ENCODE measurements at regions not wholly inside any gene's neighbourhood (a gene's known extent, or its start where the extent isn't known, plus 50 kb on each side); places are given as distances from the start of the nearest gene placed in this dataset.

DNA sequence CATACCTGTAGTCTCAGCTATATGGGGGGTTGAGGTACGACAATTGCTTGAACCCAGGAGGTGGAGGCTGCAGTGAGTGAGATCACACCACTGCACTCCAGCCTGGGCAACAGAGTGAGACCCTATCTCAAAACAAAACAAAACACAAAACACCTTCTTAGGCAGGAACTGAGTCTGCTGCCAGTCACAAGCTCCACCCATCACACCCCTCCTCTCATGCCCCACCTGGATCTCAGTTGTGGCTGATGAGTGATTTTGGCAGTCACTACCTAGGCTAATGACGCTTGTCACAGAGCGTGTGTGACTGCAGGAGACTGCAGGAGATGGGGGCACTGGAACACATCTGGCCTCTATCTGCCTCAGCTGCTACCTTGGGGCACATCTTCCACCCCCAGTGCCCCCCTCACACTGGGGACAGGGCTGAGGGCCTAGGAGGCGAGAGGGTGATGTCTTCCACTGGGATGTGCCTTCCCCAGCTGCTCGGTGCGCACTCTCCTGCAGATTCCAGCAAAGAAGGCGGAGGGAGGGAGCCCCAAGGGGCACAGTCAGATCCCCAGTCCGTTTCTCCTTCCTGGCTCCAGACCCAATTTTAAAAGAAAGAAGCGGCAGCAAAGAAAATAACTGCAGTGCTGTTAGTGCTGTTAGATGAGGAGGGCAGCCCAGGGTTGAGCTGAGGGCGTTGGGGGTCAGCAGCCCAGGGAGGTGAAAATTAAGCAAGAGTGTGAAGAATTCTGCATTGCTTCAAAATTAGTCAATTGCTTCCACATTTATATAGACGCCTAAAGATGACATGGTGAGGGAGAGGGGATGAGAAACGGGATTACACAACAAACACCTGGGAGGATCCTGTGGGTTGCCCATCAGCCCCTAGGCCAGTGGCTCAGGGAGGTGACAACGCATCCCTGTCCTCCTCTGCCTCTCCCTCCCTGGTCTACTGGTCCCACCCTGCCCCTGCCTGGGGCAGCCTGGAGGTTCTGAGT, 143.6 kb upstream of the HAAO start:
- Histone ChIP-seq H3K27me3 (no peaks in the 10 kb centered on the region), H3K9me3 (no peaks in the 10 kb centered on the region), H3K4me3 (no peak overlapping the region), H3K27ac (no peak overlapping the region), H3K4me1 (peaks cover 0 to 45% of the 10 kb centered on the region in 2 donors), H3K36me3 (no peaks in the 10 kb centered on the region)
- no peak for DNase-seq (ENCODE audit: low spot score)
- TF ChIP-seq, protein P1, sequence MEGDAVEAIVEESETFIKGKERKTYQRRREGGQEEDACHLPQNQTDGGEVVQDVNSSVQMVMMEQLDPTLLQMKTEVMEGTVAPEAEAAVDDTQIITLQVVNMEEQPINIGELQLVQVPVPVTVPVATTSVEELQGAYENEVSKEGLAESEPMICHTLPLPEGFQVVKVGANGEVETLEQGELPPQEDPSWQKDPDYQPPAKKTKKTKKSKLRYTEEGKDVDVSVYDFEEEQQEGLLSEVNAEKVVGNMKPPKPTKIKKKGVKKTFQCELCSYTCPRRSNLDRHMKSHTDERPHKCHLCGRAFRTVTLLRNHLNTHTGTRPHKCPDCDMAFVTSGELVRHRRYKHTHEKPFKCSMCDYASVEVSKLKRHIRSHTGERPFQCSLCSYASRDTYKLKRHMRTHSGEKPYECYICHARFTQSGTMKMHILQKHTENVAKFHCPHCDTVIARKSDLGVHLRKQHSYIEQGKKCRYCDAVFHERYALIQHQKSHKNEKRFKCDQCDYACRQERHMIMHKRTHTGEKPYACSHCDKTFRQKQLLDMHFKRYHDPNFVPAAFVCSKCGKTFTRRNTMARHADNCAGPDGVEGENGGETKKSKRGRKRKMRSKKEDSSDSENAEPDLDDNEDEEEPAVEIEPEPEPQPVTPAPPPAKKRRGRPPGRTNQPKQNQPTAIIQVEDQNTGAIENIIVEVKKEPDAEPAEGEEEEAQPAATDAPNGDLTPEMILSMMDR (IDR thresholded peaks at IDR 0.05): no peak

DNA sequence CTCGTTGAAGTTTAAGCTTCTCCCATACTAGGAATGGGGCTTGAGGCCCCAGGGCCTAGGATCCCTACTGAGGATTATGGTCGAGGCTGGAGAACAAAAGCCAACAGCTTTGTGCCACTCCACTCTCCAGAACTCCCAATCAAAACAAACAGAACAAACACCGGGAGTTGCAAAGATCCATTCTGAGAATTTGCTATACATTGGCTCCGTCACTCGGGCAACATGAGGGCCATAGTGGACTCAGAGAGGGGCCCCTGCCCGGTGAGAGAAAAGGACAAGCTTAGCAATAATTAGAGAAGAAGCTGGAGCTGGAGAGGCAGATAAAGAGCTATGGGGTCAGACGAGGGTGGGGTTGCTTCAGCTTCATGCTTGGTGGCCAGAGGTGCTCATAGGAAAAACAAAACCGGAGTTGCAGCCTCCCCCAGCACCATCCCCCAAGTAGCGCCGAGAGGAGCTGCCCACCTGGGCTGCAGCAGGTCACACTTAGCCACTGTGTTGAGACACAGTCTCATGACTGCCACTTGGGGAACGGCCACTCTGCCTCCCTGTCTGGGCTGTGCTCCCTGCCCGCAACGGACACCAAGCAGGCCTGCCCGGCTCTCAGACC, 142.3 kb upstream of the HAAO start:
- H3K27ac ChIP-seq: no peak overlapping the region
- H3K4me3 ChIP-seq: no peak overlapping the region
- peaks cover 0 to 56% of the 10 kb centered on the region in 2 donors for H3K4me1 ChIP-seq
- H3K27me3 ChIP-seq: no peaks in the 10 kb centered on the region
- no peaks in the 10 kb centered on the region for H3K36me3 ChIP-seq
- TF ChIP-seq, protein P1 (IDR thresholded peaks at IDR 0.05): no peak
- no peak for DNase-seq (ENCODE audit: low spot score)
- no peaks in the 10 kb centered on the region for H3K9me3 ChIP-seq

DNA sequence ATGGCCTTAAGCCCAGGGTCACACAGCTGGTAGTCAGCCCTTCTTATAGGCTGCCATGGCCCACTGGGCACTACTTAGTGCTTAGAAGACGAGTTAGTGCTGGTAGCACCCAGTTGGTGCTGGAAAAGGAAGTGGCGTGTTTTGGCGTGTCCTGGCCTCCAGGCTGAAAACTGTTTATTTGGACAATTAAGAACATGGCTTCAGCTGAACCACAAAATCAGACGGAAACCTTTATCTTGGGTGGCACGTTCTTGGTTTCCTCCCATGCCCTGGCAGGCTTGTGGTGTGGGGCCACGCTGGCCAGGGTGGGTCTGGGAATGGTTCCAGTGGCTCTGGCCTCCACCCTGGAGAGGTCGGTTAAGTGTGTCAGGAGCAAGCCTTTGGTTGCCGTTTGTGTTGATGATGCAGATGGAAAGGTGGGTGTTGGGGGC, 141.5 kb upstream of the HAAO start:
- H3K27me3 ChIP-seq: no peaks in the 10 kb centered on the region
- no peak for DNase-seq (ENCODE audit: low spot score)
- no peak overlapping the region for H3K27ac ChIP-seq
- no peaks in the 10 kb centered on the region for H3K9me3 ChIP-seq
- peaks cover 0 to 65% of the 10 kb centered on the region in 2 donors for H3K4me1 ChIP-seq
- H3K4me3 ChIP-seq: no peak overlapping the region
- H3K36me3 ChIP-seq: no peaks in the 10 kb centered on the region
- TF ChIP-seq, protein P1 (IDR thresholded peaks at IDR 0.05): no peak

DNA sequence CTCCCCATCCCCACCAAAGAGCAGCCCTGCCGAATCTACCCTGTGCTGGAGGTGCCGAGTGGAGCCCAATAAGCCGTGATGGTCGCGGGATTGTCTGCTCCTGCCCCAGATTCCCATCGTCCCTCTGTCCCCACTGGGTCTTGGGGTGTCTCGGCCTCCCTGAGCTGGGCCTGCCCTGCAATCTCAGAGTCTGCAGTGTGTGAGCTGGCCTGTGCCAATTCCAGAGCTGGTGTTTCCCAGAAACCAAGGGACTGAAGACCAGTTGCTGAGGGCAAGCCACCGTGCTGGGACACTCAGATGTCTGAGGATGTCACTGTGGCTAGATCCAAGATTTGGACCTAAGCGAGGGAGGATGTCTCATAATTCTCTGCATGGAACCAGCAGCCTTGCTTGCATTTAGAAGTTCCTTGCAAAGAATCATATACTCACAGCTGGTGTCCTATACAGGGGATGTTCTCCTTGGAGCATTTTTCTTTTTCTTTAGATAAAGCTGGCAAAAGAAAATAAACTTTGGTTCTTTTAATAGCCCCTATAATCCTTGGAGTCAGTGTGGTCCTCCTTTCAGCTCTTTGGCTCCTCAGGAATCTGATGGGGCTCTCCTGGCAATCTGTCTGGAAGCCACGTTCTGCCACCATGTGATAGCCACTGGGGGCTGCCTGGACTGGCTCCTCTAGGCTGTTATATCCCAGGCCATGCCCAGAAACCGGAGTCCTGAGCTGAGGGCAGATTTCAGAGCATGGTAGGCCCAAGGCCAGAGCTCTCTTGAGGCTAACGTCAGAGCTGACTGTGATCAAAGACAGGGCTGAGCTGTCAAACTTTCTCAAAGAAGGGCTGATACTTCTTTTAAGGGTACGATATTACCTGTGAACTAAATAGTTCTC, 140.1 kb upstream of the HAAO start:
- H3K4me1 ChIP-seq: peaks cover 0 to 77% of the 10 kb centered on the region in 2 donors
- H3K4me3 ChIP-seq: no peak overlapping the region
- H3K27ac ChIP-seq: peak overlapping the region; percentile 45 to 58
- no peaks in the 10 kb centered on the region for H3K9me3 ChIP-seq
- TF ChIP-seq, protein P1 (IDR thresholded peaks at IDR 0.05): no peak
- no peak for DNase-seq (ENCODE audit: low spot score)
- no peaks in the 10 kb centered on the region for H3K27me3 ChIP-seq
- no peaks in the 10 kb centered on the region for H3K36me3 ChIP-seq

DNA sequence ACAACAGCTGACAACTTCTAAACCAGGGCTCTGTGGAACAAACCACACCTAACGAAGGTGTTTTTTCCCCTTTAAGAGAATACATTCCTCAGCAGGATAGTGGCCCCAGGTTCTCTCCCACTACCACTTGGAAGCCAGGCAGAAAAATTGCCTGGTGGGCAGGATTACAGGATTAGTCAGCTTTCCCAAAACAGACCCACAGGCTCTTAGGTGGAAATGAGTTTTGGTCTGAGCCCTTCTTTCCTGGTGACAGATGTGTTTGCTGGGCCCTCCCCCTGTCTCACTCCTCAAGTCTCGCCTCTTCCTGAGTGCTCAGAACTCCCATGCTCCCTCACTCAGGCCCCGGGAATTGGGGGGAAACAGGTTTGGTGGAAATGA, 139.4 kb upstream of the HAAO start:
- Histone ChIP-seq H3K36me3 (no peaks in the 10 kb centered on the region), H3K9me3 (no peaks in the 10 kb centered on the region), H3K27me3 (no peaks in the 10 kb centered on the region), H3K4me3 (no peak overlapping the region), H3K4me1 (peaks cover 0 to 81% of the 10 kb centered on the region in 2 donors), H3K27ac (peak overlapping the region; percentile 45 to 58)
- DNase-seq (ENCODE audit: low spot score): no peak
- TF ChIP-seq, protein P1 (IDR thresholded peaks at IDR 0.05): no peak
